SK-N-SH treated with all-trans-retinoic acid at 6 μM for 48 hours (cell line): ENCODE measurements at regions not wholly inside any gene's neighbourhood (a gene's known extent, or its start where the extent isn't known, plus 50 kb on each side); places are given as distances from the start of the nearest gene placed in this dataset.
A peak's percentile ranks its signal among the peaks of the same experiment; 100 is the strongest.

ENCODE experiments used
- ATAC-seq: fragments of 200-7000 bp; cut with Tn5 transposase; 3 replicates; pipeline ENCODE4 v1.9.1; 2020; ENCODE audit warnings: mild to moderate bottlenecking, moderate library complexity
- ARNTL ChIP-seq: fragments of 450-650 bp; formaldehyde crosslinking; IDR thresholded peaks from 2 replicates; pipeline ENCODE4 v1.5.0; 2020; ENCODE audit warnings: low read depth, mild to moderate bottlenecking, moderate library complexity, borderline replicate concordance
- BACH2 ChIP-seq: fragments of 250-450 bp; sonication (Bioruptor Pico); IDR thresholded peaks from 2 replicates; pipeline ENCODE4 v1.9.0; 2021; ENCODE audit warnings: mild to moderate bottlenecking, borderline replicate concordance
- CREB5 ChIP-seq: fragments of 250-450 bp; sonication (Bioruptor Pico); IDR thresholded peaks from 2 replicates; pipeline ENCODE4 v1.5.1; 2020; ENCODE audit warnings: low read depth, mild to moderate bottlenecking, moderate library complexity
- CSDC2 ChIP-seq: fragments of 250-450 bp; sonication (Bioruptor Pico); IDR thresholded peaks from 2 replicates; pipeline ENCODE4 v1.5.0; 2020; ENCODE audit warnings: mild to moderate bottlenecking, moderate library complexity
- CSRNP3 ChIP-seq: fragments of 250-450 bp; sonication (Bioruptor Pico); IDR thresholded peaks from 2 replicates; pipeline ENCODE4 v1.5.1; 2021; ENCODE audit warnings: mild to moderate bottlenecking, moderate library complexity
- ESRRG ChIP-seq: fragments of 250-450 bp; sonication (Bioruptor Pico); IDR thresholded peaks from 2 replicates; pipeline ENCODE4 v1.6.1; 2021; ENCODE audit warnings: mild to moderate bottlenecking
- ISL1 ChIP-seq: fragments of 250-450 bp; sonication (Bioruptor Pico); IDR thresholded peaks from 2 replicates; pipeline ENCODE4 v2.1.2; 2022; ENCODE audit warnings: mild to moderate bottlenecking, moderate library complexity
- PATZ1 ChIP-seq: fragments of 250-450 bp; sonication (Bioruptor Pico); IDR thresholded peaks from 2 replicates; pipeline ENCODE4 v1.8.0; 2020; ENCODE audit warnings: mild to moderate bottlenecking, moderate library complexity, borderline replicate concordance
- POU6F1 ChIP-seq: fragments of 250-450 bp; sonication (Bioruptor Pico); IDR thresholded peaks from 2 replicates; pipeline ENCODE4 v1.8.0; 2021; ENCODE audit warnings: low read depth, mild to moderate bottlenecking, moderate library complexity, borderline replicate concordance
- TCF4 ChIP-seq: fragments of 250-450 bp; sonication (Bioruptor Pico); IDR thresholded peaks from 2 replicates; pipeline ENCODE4 v1.8.0; 2021; ENCODE audit warnings: mild to moderate bottlenecking, moderate library complexity, borderline replicate concordance
- TOX ChIP-seq: fragments of 250-450 bp; sonication (Bioruptor Pico); IDR thresholded peaks from 2 replicates; pipeline ENCODE4 v1.8.0; 2021; ENCODE audit warnings: mild to moderate bottlenecking, moderate library complexity, borderline replicate concordance
- TSHZ2 ChIP-seq: fragments of 250-450 bp; sonication (Bioruptor Pico); IDR thresholded peaks from 2 replicates; pipeline ENCODE4 v1.5.0; 2020; ENCODE audit warnings: mild to moderate bottlenecking, moderate library complexity
- ZC3H10 ChIP-seq: fragments of 250-450 bp; sonication (Bioruptor Pico); IDR thresholded peaks from 2 replicates; pipeline ENCODE4 v1.5.1; 2021; ENCODE audit warnings: mild to moderate bottlenecking, moderate library complexity
- ZNF565 ChIP-seq: fragments of 450-650 bp; formaldehyde crosslinking; conservative IDR thresholded peaks from 2 replicates; pipeline ENCODE4 v1.5.0; 2020; ENCODE audit warnings: low read depth, mild to moderate bottlenecking, moderate library complexity
- ZNF70 ChIP-seq: fragments of 450-650 bp; formaldehyde crosslinking; IDR thresholded peaks from 2 replicates; pipeline ENCODE4 v1.5.0; 2020; ENCODE audit warnings: mild to moderate bottlenecking, moderate library complexity
- ZNF8 ChIP-seq: fragments of 450-650 bp; formaldehyde crosslinking; IDR thresholded peaks from 2 replicates; pipeline ENCODE4 v1.5.0; 2020; ENCODE audit warnings: mild to moderate bottlenecking, moderate library complexity

GRCh38 chr21:27740084-27740483 is 773.2 kb upstream of the ADAMTS5 start:
- TF ChIP-seq ESRRG (CRISPR knock-in tag) (no peak), ZC3H10 (CRISPR knock-in tag) (no peak), ZNF565 (CRISPR knock-in tag) (no peak), ARNTL (CRISPR knock-in tag) (no peak), ZNF8 (CRISPR knock-in tag) (no peak), TCF4 (CRISPR knock-in tag) (no peak), POU6F1 (no peak), ISL1 (no peak), TSHZ2 (CRISPR knock-in tag) (no peak), BACH2 (CRISPR knock-in tag) (no peak), CREB5 (no peak), PATZ1 (CRISPR knock-in tag) (no peak), ZNF70 (no peak), CSDC2 (CRISPR knock-in tag) (no peak)
- ATAC-seq = no peak

GRCh38 chr21:27739187-27739586 is 772.3 kb upstream of the ADAMTS5 start:
- TF ChIP-seq TOX = no peak
- TF ChIP-seq PATZ1 (CRISPR knock-in tag) = no peak
- ATAC-seq = no peak

GRCh38 chr21:27735699-27736098 is 768.8 kb upstream of the ADAMTS5 start:
- no peak for ATAC-seq
- no peak for TF ChIP-seq CSRNP3 (CRISPR knock-in tag)
- TF ChIP-seq ISL1 = no peak

GRCh38 chr21:27734146-27734545 is 767.3 kb upstream of the ADAMTS5 start:
- TF ChIP-seq ZNF70 = no peak
- no peak for TF ChIP-seq ZC3H10 (CRISPR knock-in tag)
- TF ChIP-seq, all 23 proteins: peak for 0
- ATAC-seq = peak; percentile 46; the same call in 2 of the 3 replicates
